GM12873 (cell line): ENCODE measurements at regions not wholly inside any gene's neighbourhood (a gene's known extent, or its start where the extent isn't known, plus 50 kb on each side); places are given as distances from the start of the nearest gene placed in this dataset.

ENCODE experiments used
- CTCF ChIP-seq: IDR thresholded peaks from 2 replicates; pipeline ENCODE4 v1.5.1; 2012; ENCODE audit warnings: low read depth, mild to moderate bottlenecking, moderate library complexity, low read length, control low read depth; ENCODE audit not compliant: insufficient read depth; ENCODE audit errors: missing control alignments

- TF ChIP-seq CTCF, result no peak
These were observed 59.8 kb upstream of the CCDC167 start for GRCh38 chr6:37559501-37559900.

- TF ChIP-seq CTCF, result no peak
These were observed 59.4 kb upstream of the CCDC167 start for GRCh38 chr6:37559050-37559449.

- no peak for TF ChIP-seq CTCF
These were observed 59.0 kb upstream of the CCDC167 start for GRCh38 chr6:37558646-37559045.

GRCh38 chr6:37558168-37558567 lies 58.5 kb upstream of the CCDC167 start:
- TF ChIP-seq CTCF, result no peak

GRCh38 chr6:37557645-37558114 lies 58.0 kb upstream of the CCDC167 start:
- TF ChIP-seq CTCF, result no peak

- TF ChIP-seq CTCF, result no peak
These were observed 57.4 kb upstream of the CCDC167 start for GRCh38 chr6:37556881-37557644.

GRCh38 chr6:37555040-37555781 lies 55.5 kb upstream of the CCDC167 start:
- TF ChIP-seq CTCF, result no peak
